Activated CD8-positive, alpha-beta T cell treated with anti-CD3 and anti-CD28 coated beads for 36 hours (primary cell): ENCODE measurements at regions not wholly inside any gene's neighbourhood (a gene's known extent, or its start where the extent isn't known, plus 50 kb on each side); places are given as distances from the start of the nearest gene placed in this dataset.
"Not testable (repeated sequence)": the region's sequence is repeated elsewhere in the genome, so short reads cannot be mapped to it uniquely, and the experiment has no call there.

Source experiments
- ATAC-seq: fragments of 200-7000 bp; cut with Tn5 transposase; one replicate; pipeline ENCODE4 v1.10.0; 2021; ENCODE audit warnings: mild to moderate bottlenecking, moderate library complexity
- CTCF ChIA-PET: fragments of 350-600 bp; sonication (Branson Sonifier 250); formaldehyde crosslinking; loops from one replicate; lab custom pipeline; 2021; ENCODE audit warnings: antibody characterized with exemption; lab: Charles Lee
- POLR2A ChIA-PET: fragments of 350-600 bp; sonication (Branson Sonifier 250); formaldehyde crosslinking; loops from one replicate; lab custom pipeline; 2021; ENCODE audit warnings: antibody characterized with exemption; lab: Charles Lee
- DNase-seq: peaks from one replicate; pipeline ENCODE4 v3.0.0-alpha.2; 2020
- H3K27ac Mint-ChIP-seq: one replicate; pipeline ENCODE4 v1.8.0; 2021; ENCODE audit warnings: mild to moderate bottlenecking, mixed read lengths
- H3K27me3 Mint-ChIP-seq: one replicate; pipeline ENCODE4 v1.8.0; 2021; ENCODE audit warnings: mixed read lengths
- H3K36me3 Mint-ChIP-seq: one replicate; pipeline ENCODE4 v1.8.0; 2021; ENCODE audit warnings: low read depth, mixed read lengths
- H3K4me1 Mint-ChIP-seq: one replicate; pipeline ENCODE4 v1.8.0; 2021; ENCODE audit warnings: low read depth, mixed read lengths
- H3K4me3 Mint-ChIP-seq: one replicate; pipeline ENCODE4 v1.8.0; 2021; ENCODE audit warnings: mild to moderate bottlenecking, moderate library complexity, mixed read lengths
- H3K9me3 Mint-ChIP-seq: one replicate; pipeline ENCODE4 v1.8.0; 2021; ENCODE audit warnings: mixed read lengths
- CTCF ChIP-seq: fragments of 200-600 bp; IDR thresholded peaks from one replicate; pipeline ENCODE4 v1.8.0; 2022; ENCODE audit warnings: antibody characterized with exemption, mild to moderate bottlenecking
- intact Hi-C: fragments of 100-400 bp; cut with micrococcal nuclease; formaldehyde crosslinking; loops from one replicate; pipeline ENCODE4 v1.10.0; 2022

DNA sequence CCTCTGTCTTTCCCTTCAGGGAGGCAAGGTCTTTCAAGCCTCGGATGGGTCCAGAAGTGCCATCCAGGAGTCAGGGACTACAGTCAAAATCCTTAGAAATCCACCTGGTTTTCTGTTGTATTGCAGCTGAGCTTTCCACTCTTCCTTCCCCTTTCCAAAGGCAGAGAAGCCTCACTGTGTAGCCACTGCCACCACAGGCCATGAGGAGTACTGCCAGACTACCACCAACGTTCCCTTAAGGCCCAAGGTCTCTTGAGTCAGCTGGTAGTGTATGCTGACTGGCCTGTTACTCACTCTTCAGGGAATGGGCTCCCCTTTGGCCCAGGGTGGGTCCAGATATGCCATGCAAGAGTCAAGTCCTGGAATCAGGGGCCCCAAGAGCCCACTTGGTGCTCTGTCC is 1454.1 kb downstream of the PCDH19 start:
- H3K27ac Mint-ChIP-seq = no peak overlapping the region
- H3K27me3 Mint-ChIP-seq = no peaks in the 10 kb centered on the region
- TF ChIP-seq CTCF = no peak
- DNase-seq (no peak), ATAC-seq (no peak)
- H3K4me3 Mint-ChIP-seq = no peak overlapping the region
- CTCF ChIA-PET = no interaction called here
- H3K9me3 Mint-ChIP-seq = no peaks in the 10 kb centered on the region
- H3K36me3 Mint-ChIP-seq = no peaks in the 10 kb centered on the region
- no peaks in the 10 kb centered on the region for H3K4me1 Mint-ChIP-seq
- intact Hi-C loops = no loop called here
- POLR2A ChIA-PET = interaction anchor here (0.5 kb wide), 1 partner anchor 57 kb away, joined by 5 read pairs; no protein-coding TSS in a partner anchor

- no peak for ATAC-seq
- Mint-ChIP-seq H3K36me3 (no peaks in the 10 kb centered on the region), H3K4me3 (no peak overlapping the region), H3K27me3 (no peaks in the 10 kb centered on the region), H3K9me3 (peaks cover 3% of the 10 kb centered on the region), H3K27ac (no peak overlapping the region), H3K4me1 (no peaks in the 10 kb centered on the region)
- POLR2A ChIA-PET = no interaction called here
- CTCF ChIA-PET = no interaction called here
- TF ChIP-seq CTCF = no peak
- intact Hi-C loops = no loop called here
- DNase-seq = no peak
Measured at GRCh38 chrX:98939456-98939855, 1470.6 kb downstream of the PCDH19 start.

GRCh38 chrX:98931216-98931615 is 1478.9 kb downstream of the PCDH19 start:
- POLR2A ChIA-PET = no interaction called here
- Mint-ChIP-seq H3K9me3 (peaks cover 2% of the 10 kb centered on the region), H3K27ac (no peak overlapping the region), H3K4me1 (no peaks in the 10 kb centered on the region), H3K4me3 (no peak overlapping the region), H3K36me3 (no peaks in the 10 kb centered on the region), H3K27me3 (no peaks in the 10 kb centered on the region)
- no peak for TF ChIP-seq CTCF
- intact Hi-C loops = no loop called here
- CTCF ChIA-PET = no interaction called here
- ATAC-seq = no peak
- DNase-seq = no peak

- H3K4me3 Mint-ChIP-seq = no peak overlapping the region
- POLR2A ChIA-PET = no interaction called here
- CTCF ChIA-PET = no interaction called here
Measured at GRCh38 chrX:98924511-98924910, 1485.6 kb downstream of the PCDH19 start.

GRCh38 chrX:98897191-98897590 is 1512.9 kb downstream of the PCDH19 start:
- DNase-seq (no peak), ATAC-seq (no peak)
- CTCF ChIA-PET = no interaction called here
- intact Hi-C loops = no loop called here
- H3K36me3 Mint-ChIP-seq = no peaks in the 10 kb centered on the region
- POLR2A ChIA-PET = no interaction called here
- H3K4me1 Mint-ChIP-seq = no peaks in the 10 kb centered on the region
- no peaks in the 10 kb centered on the region for H3K27me3 Mint-ChIP-seq
- TF ChIP-seq CTCF = no peak
- no peak overlapping the region for H3K27ac Mint-ChIP-seq
- H3K9me3 Mint-ChIP-seq = peaks cover 1% of the 10 kb centered on the region
- H3K4me3 Mint-ChIP-seq = no peak overlapping the region

More at GRCh38 chrX:98924511-98924910, 1485.6 kb downstream of the PCDH19 start:
- Mint-ChIP-seq H3K27me3 (no peaks in the 10 kb centered on the region), H3K9me3 (peaks cover 2% of the 10 kb centered on the region), H3K4me1 (no peaks in the 10 kb centered on the region), H3K27ac (no peak overlapping the region), H3K36me3 (no peaks in the 10 kb centered on the region)
- ATAC-seq (no peak), DNase-seq (no peak)
- intact Hi-C loops = no loop called here
- no peak for TF ChIP-seq CTCF

- not testable (repeated sequence) for DNase-seq
Measured at GRCh38 chrX:98850639-98851038, 1559.4 kb downstream of the PCDH19 start.

More at GRCh38 chrX:98850639-98851038, 1559.4 kb downstream of the PCDH19 start:
- POLR2A ChIA-PET, H3K27me3 Mint-ChIP-seq, H3K36me3 Mint-ChIP-seq, H3K4me1 Mint-ChIP-seq, H3K9me3 Mint-ChIP-seq, ATAC-seq, CTCF ChIA-PET, H3K4me3 Mint-ChIP-seq, H3K27ac Mint-ChIP-seq, intact Hi-C loops: not testable (repeated sequence)
